ENCODE measurements at regions not wholly inside any gene's neighbourhood (a gene's known extent, or its start where the extent isn't known, plus 50 kb on each side); places are given as distances from the start of the nearest gene placed in this dataset.
A peak's percentile ranks its signal among the peaks of the same experiment; 100 is the strongest.
"Not testable (repeated sequence)": the region's sequence is repeated elsewhere in the genome, so short reads cannot be mapped to it uniquely, and the experiment has no call there.

- FAIRE-seq: no peak
- no peak for DNase-seq (ENCODE audit: insufficient read length)
- TF ChIP-seq POLR2AphosphoS5 (IDR thresholded peaks at IDR 0.05; ENCODE audit: low read depth, low read length) (no peak), POLR2A (IDR thresholded peaks at IDR 0.05; ENCODE audit: low read depth, low read length) (no peak), TAF1 (IDR thresholded peaks at IDR 0.05; ENCODE audit: borderline replicate concordance, low read depth, low read length) (no peak)
Measured at GRCh38 chr3:194031349-194031748, 104.6 kb upstream of the HES1 start.

- FAIRE-seq (no peak), DNase-seq (ENCODE audit: insufficient read length) (no peak)
- no peak for TF ChIP-seq POLR2A (IDR thresholded peaks at IDR 0.05; ENCODE audit: low read depth, low read length)
- TF ChIP-seq TAF1 (IDR thresholded peaks at IDR 0.05; ENCODE audit: borderline replicate concordance, low read depth, low read length): no peak
- TF ChIP-seq POLR2AphosphoS5 (IDR thresholded peaks at IDR 0.05; ENCODE audit: low read depth, low read length): no peak
Measured at GRCh38 chr3:194031867-194032635, 103.9 kb upstream of the HES1 start.

GRCh38 chr3:194032828-194033435 lies 103.0 kb upstream of the HES1 start:
- TF ChIP-seq POLR2A (IDR thresholded peaks at IDR 0.05; ENCODE audit: low read depth, low read length) (no peak), TAF1 (IDR thresholded peaks at IDR 0.05; ENCODE audit: borderline replicate concordance, low read depth, low read length) (no peak), POLR2AphosphoS5 (IDR thresholded peaks at IDR 0.05; ENCODE audit: low read depth, low read length) (no peak)
- no peak for DNase-seq (ENCODE audit: insufficient read length)
- no peak for FAIRE-seq

- DNase-seq (ENCODE audit: insufficient read length) (no peak), FAIRE-seq (no peak)
- TF ChIP-seq POLR2A (IDR thresholded peaks at IDR 0.05; ENCODE audit: low read depth, low read length) (no peak), TAF1 (IDR thresholded peaks at IDR 0.05; ENCODE audit: borderline replicate concordance, low read depth, low read length) (no peak), POLR2AphosphoS5 (IDR thresholded peaks at IDR 0.05; ENCODE audit: low read depth, low read length) (no peak)
Measured at GRCh38 chr3:194034346-194035336, 101.3 kb upstream of the HES1 start.

GRCh38 chr3:194035406-194036138 lies 100.4 kb upstream of the HES1 start:
- no peak for DNase-seq (ENCODE audit: insufficient read length)
- peak; percentile 63 for FAIRE-seq
- TF ChIP-seq TAF1 (IDR thresholded peaks at IDR 0.05; ENCODE audit: borderline replicate concordance, low read depth, low read length): no peak
- TF ChIP-seq POLR2A (IDR thresholded peaks at IDR 0.05; ENCODE audit: low read depth, low read length): no peak
- TF ChIP-seq POLR2AphosphoS5 (IDR thresholded peaks at IDR 0.05; ENCODE audit: low read depth, low read length): no peak

- DNase-seq (ENCODE audit: insufficient read length) (no peak), FAIRE-seq (no peak)
- no peak for TF ChIP-seq POLR2AphosphoS5 (IDR thresholded peaks at IDR 0.05; ENCODE audit: low read depth, low read length)
Measured at GRCh38 chr3:194036842-194037241, 99.1 kb upstream of the HES1 start.

GRCh38 chr3:194038346-194038745 lies 97.6 kb upstream of the HES1 start:
- not testable (repeated sequence) for DNase-seq (ENCODE audit: insufficient read length); FAIRE-seq

GRCh38 chr3:194038960-194039359 lies 97.0 kb upstream of the HES1 start:
- FAIRE-seq (no peak), DNase-seq (ENCODE audit: insufficient read length) (no peak)
- no peak for TF ChIP-seq POLR2AphosphoS5 (IDR thresholded peaks at IDR 0.05; ENCODE audit: low read depth, low read length)
- no peak for TF ChIP-seq TAF1 (IDR thresholded peaks at IDR 0.05; ENCODE audit: borderline replicate concordance, low read depth, low read length)
- no peak for TF ChIP-seq POLR2A (IDR thresholded peaks at IDR 0.05; ENCODE audit: low read depth, low read length)

- FAIRE-seq (no peak), DNase-seq (ENCODE audit: insufficient read length) (no peak)
Measured at GRCh38 chr3:194040516-194041273, 95.3 kb upstream of the HES1 start.

GRCh38 chr3:194042927-194043326 lies 93.0 kb upstream of the HES1 start:
- TF ChIP-seq POLR2A (IDR thresholded peaks at IDR 0.05; ENCODE audit: low read depth, low read length): no peak
- no peak for TF ChIP-seq POLR2AphosphoS5 (IDR thresholded peaks at IDR 0.05; ENCODE audit: low read depth, low read length)
- no peak for TF ChIP-seq TAF1 (IDR thresholded peaks at IDR 0.05; ENCODE audit: borderline replicate concordance, low read depth, low read length)
- FAIRE-seq (no peak), DNase-seq (ENCODE audit: insufficient read length) (no peak)

More at GRCh38 chr3:194040516-194041273, 95.3 kb upstream of the HES1 start:
- TF ChIP-seq POLR2A (IDR thresholded peaks at IDR 0.05; ENCODE audit: low read depth, low read length) (no peak), TAF1 (IDR thresholded peaks at IDR 0.05; ENCODE audit: borderline replicate concordance, low read depth, low read length) (no peak), POLR2AphosphoS5 (IDR thresholded peaks at IDR 0.05; ENCODE audit: low read depth, low read length) (no peak)

Measured in GM12892 (cell line).